ENCODE measurements at regions not wholly inside any gene's neighbourhood (a gene's known extent, or its start where the extent isn't known, plus 50 kb on each side); places are given as distances from the start of the nearest gene placed in this dataset.

DNA sequence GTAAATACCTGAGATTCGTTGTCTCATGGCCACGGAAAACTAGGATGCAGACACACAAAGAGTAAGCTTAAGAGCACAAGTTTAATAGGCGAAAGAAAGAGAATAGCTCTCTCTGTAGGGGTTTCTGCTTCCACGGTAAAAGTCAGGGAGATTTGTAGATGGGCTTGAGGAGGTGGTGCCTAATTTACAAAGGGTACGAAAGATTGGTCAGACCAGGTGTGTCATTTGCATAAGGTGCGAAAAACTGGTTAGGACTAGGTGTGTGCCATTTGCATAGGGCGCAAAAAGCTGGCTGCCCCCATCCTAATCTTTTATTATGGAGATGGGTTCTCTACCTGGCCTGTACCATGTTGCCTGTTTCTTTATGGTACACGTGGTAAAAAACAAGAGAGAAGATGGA, 170.5 kb upstream of the DOK6 start:
- no peak overlapping the region for H3K9ac ChIP-seq (ENCODE audit: low read length)
- TF ChIP-seq, protein P1, sequence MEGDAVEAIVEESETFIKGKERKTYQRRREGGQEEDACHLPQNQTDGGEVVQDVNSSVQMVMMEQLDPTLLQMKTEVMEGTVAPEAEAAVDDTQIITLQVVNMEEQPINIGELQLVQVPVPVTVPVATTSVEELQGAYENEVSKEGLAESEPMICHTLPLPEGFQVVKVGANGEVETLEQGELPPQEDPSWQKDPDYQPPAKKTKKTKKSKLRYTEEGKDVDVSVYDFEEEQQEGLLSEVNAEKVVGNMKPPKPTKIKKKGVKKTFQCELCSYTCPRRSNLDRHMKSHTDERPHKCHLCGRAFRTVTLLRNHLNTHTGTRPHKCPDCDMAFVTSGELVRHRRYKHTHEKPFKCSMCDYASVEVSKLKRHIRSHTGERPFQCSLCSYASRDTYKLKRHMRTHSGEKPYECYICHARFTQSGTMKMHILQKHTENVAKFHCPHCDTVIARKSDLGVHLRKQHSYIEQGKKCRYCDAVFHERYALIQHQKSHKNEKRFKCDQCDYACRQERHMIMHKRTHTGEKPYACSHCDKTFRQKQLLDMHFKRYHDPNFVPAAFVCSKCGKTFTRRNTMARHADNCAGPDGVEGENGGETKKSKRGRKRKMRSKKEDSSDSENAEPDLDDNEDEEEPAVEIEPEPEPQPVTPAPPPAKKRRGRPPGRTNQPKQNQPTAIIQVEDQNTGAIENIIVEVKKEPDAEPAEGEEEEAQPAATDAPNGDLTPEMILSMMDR (IDR thresholded peaks at IDR 0.05; ENCODE audit: low read length): no peak
- no peak for TF ChIP-seq EZH2 (optimal IDR thresholded peaks at IDR 0.05; ENCODE audit: low read depth, low read length)
- TF ChIP-seq EZH2phosphoT487 (IDR thresholded peaks at IDR 0.05; ENCODE audit: low read length): no peak
- no peaks in the 10 kb centered on the region for H3F3A ChIP-seq (ENCODE audit: insufficient read depth, low read length)
- no peaks in the 10 kb centered on the region for H3K9me3 ChIP-seq (replicated peaks; ENCODE audit: insufficient read depth, low read length)
- H3K4me2 ChIP-seq (ENCODE audit: low read depth, low read length): no peak overlapping the region
- no peak overlapping the region for H2AFZ ChIP-seq (ENCODE audit: low read length)
- no peak overlapping the region for H3K4me3 ChIP-seq (ENCODE audit: low read length)
- no peaks in the 10 kb centered on the region for H3K9me2 ChIP-seq (replicated peaks; ENCODE audit: insufficient read depth, low read length)
- H3K27me3 ChIP-seq (replicated peaks; ENCODE audit: insufficient read depth, low read length): no peaks in the 10 kb centered on the region
- H3K36me3 ChIP-seq (replicated peaks; ENCODE audit: insufficient read depth, low read length): no peaks in the 10 kb centered on the region
- DNase-seq: no peak
- no peaks in the 10 kb centered on the region for H3K79me2 ChIP-seq (ENCODE audit: low read length)
- no peaks in the 10 kb centered on the region for H3K4me1 ChIP-seq (ENCODE audit: low read length)
- no peaks in the 10 kb centered on the region for H4K20me1 ChIP-seq (ENCODE audit: insufficient read depth, low read length)
- H3K27ac ChIP-seq (ENCODE audit: low read length): no peak overlapping the region

DNA sequence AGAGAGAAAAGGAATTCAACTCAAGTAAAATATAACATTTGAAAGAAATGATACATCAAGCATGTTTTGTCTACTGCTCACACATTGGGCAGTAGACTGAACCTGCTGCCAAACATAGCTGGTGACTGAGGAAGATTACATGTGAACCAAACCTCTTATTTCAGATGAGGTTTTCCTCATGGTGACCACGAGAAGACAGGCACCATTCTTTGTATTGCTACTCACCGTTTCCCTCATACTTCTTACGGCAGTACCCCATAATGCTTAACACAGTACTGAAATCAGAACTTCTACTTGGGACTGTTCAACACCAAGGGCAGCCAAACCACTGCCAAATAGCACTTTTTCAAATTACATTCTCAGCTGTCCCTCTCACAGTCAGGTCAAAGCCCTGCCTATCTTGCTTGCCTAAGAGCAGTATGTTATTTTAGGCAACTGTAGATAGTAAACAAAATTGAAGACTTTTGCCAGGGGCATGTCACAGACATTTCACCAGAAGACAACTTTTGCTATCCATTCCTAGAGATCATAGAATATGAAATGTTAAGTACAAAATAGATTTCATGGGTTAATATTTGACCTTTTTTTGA, 167.1 kb upstream of the DOK6 start:
- Histone ChIP-seq H2AFZ (ENCODE audit: low read length) (no peak overlapping the region), H3K9me3 (replicated peaks; ENCODE audit: insufficient read depth, low read length) (no peaks in the 10 kb centered on the region)

DNA sequence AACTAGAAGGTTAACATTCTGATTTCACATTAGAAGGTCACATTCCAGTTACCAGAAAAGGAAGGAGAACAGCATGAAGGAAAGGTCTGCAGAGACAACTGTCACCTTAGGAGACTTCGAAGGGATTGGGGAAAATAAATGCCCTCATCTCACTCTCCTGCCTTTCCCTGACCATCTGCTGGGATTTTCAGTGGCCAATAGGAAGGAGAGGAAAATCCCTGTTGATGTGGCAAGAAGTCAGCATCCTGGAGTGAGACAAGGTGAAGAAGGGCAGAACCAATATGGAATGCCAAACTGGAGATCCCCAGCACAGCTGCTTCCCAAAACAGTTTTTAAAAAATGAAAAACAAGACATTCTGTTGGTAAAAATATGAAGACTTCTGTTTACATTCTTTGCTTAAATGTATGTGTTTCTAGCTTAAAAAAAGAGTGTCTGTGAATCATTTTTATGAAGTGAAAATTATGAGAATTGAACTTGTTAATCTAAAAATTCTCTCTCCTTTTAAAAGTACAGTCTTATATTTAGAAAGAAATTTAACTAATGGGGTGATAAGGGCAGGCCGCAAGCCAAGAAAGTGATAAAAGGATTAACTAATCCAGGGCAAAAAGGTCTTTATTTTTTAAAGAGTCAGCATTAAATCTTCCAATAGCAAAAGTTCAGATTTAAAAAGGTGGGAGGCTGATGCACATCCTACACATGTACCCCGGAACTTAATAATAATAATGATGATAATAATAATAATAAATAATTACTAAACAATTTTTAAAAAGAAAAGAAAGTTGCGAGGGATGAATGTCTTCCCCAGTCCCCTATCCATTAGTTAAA, 160.6 kb upstream of the DOK6 start:
- H4K20me1 ChIP-seq (ENCODE audit: insufficient read depth, low read length): no peaks in the 10 kb centered on the region
- no peak overlapping the region for H3K27ac ChIP-seq (ENCODE audit: low read length)
- no peak overlapping the region for H2AFZ ChIP-seq (ENCODE audit: low read length)
- H3K9me3 ChIP-seq (replicated peaks; ENCODE audit: insufficient read depth, low read length): no peaks in the 10 kb centered on the region
- H3K36me3 ChIP-seq (replicated peaks; ENCODE audit: insufficient read depth, low read length): no peaks in the 10 kb centered on the region
- no peak for TF ChIP-seq EZH2 (optimal IDR thresholded peaks at IDR 0.05; ENCODE audit: low read depth, low read length)
- no peak for TF ChIP-seq EZH2phosphoT487 (IDR thresholded peaks at IDR 0.05; ENCODE audit: low read length)
- TF ChIP-seq, protein P1 (IDR thresholded peaks at IDR 0.05; ENCODE audit: low read length): no peak
- no peak overlapping the region for H3K4me2 ChIP-seq (ENCODE audit: low read depth, low read length)
- H3K4me1 ChIP-seq (ENCODE audit: low read length): no peaks in the 10 kb centered on the region
- H3K4me3 ChIP-seq (ENCODE audit: low read length): no peak overlapping the region
- no peak for DNase-seq
- H3K9ac ChIP-seq (ENCODE audit: low read length): no peak overlapping the region
- no peaks in the 10 kb centered on the region for H3K79me2 ChIP-seq (ENCODE audit: low read length)
- H3K9me2 ChIP-seq (replicated peaks; ENCODE audit: insufficient read depth, low read length): no peaks in the 10 kb centered on the region
- H3F3A ChIP-seq (ENCODE audit: insufficient read depth, low read length): no peaks in the 10 kb centered on the region
- no peaks in the 10 kb centered on the region for H3K27me3 ChIP-seq (replicated peaks; ENCODE audit: insufficient read depth, low read length)

More for the DNA sequence above, 167.1 kb upstream of the DOK6 start:
- H3K9ac ChIP-seq (ENCODE audit: low read length): no peak overlapping the region
- H3K27ac ChIP-seq (ENCODE audit: low read length): no peak overlapping the region
- no peak overlapping the region for H3K4me2 ChIP-seq (ENCODE audit: low read depth, low read length)
- no peak overlapping the region for H3K4me3 ChIP-seq (ENCODE audit: low read length)
- H3K27me3 ChIP-seq (replicated peaks; ENCODE audit: insufficient read depth, low read length): no peaks in the 10 kb centered on the region
- no peaks in the 10 kb centered on the region for H3K79me2 ChIP-seq (ENCODE audit: low read length)
- no peaks in the 10 kb centered on the region for H3F3A ChIP-seq (ENCODE audit: insufficient read depth, low read length)
- H3K4me1 ChIP-seq (ENCODE audit: low read length): no peaks in the 10 kb centered on the region
- no peaks in the 10 kb centered on the region for H3K9me2 ChIP-seq (replicated peaks; ENCODE audit: insufficient read depth, low read length)
- no peaks in the 10 kb centered on the region for H3K36me3 ChIP-seq (replicated peaks; ENCODE audit: insufficient read depth, low read length)
- H4K20me1 ChIP-seq (ENCODE audit: insufficient read depth, low read length): no peaks in the 10 kb centered on the region
- TF ChIP-seq EZH2phosphoT487 (IDR thresholded peaks at IDR 0.05; ENCODE audit: low read length) (no peak), EZH2 (optimal IDR thresholded peaks at IDR 0.05; ENCODE audit: low read depth, low read length) (no peak)
- TF ChIP-seq, protein P1 (IDR thresholded peaks at IDR 0.05; ENCODE audit: low read length): no peak
- no peak for DNase-seq
